Adrenal gland (tissue), 5 donors: ENCODE measurements at regions not wholly inside any gene's neighbourhood (a gene's known extent, or its start where the extent isn't known, plus 50 kb on each side); places are given as distances from the start of the nearest gene placed in this dataset.

ENCODE experiments used
- POLR2A ChIP-seq, 2 donors: fragments of 450-650 bp; IDR thresholded peaks; one replicate each; pipeline ENCODE4 v1.6.1; 2017; ENCODE audit warnings: antibody characterized with exemption in 2 of 2, mild to moderate bottlenecking in 2 of 2, moderate library complexity in 1 of 2
- TF ChIP-seq, protein P1 (sequence below), 6 experiments: fragments of 450-650 bp in 4 of 6; fragments of 200-600 bp in 2 of 6; sonication (generic) in 1 of 6; IDR thresholded peaks; 1 replicate in 5 of 6; 2 replicates in 1 of 6; pipeline versions ENCODE4 v1.5.1 to v1.8.0; 2016 to 2021; ENCODE audit warnings: antibody characterized with exemption in 6 of 6, mild to moderate bottlenecking in 2 of 6, moderate library complexity in 1 of 6
- donor health status: DM: no; HTN: no; CAD: no.

DNA sequence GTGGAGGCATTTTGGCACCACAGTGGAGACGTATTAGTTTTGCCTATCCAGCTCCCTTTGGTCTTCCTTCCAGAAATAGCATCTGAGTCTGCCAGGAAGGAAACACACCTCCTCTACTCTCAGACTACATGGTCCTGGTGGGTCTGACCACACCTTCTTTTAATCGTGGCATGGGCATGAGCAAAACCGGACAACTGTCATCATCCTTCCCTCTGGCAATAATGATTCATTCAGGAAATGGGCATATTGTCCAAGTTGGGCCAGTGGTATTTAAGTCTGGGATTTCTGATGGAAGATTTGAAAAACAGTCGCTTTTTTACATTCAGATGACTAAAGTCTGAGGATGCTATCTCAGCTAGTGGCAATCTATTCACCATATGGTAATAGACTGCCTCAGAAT, 601.0 kb upstream of the ADAMTS9 start:
- TF ChIP-seq, protein P1, sequence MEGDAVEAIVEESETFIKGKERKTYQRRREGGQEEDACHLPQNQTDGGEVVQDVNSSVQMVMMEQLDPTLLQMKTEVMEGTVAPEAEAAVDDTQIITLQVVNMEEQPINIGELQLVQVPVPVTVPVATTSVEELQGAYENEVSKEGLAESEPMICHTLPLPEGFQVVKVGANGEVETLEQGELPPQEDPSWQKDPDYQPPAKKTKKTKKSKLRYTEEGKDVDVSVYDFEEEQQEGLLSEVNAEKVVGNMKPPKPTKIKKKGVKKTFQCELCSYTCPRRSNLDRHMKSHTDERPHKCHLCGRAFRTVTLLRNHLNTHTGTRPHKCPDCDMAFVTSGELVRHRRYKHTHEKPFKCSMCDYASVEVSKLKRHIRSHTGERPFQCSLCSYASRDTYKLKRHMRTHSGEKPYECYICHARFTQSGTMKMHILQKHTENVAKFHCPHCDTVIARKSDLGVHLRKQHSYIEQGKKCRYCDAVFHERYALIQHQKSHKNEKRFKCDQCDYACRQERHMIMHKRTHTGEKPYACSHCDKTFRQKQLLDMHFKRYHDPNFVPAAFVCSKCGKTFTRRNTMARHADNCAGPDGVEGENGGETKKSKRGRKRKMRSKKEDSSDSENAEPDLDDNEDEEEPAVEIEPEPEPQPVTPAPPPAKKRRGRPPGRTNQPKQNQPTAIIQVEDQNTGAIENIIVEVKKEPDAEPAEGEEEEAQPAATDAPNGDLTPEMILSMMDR (IDR thresholded peaks at IDR 0.05), result no peak
- no peak for TF ChIP-seq POLR2A (IDR thresholded peaks at IDR 0.05)
